H1 (cell line): ENCODE measurements at regions not wholly inside any gene's neighbourhood (a gene's known extent, or its start where the extent isn't known, plus 50 kb on each side); places are given as distances from the start of the nearest gene placed in this dataset.

ENCODE experiments used
- CTCF ChIA-PET: fragments of 300-600 bp; sonication (Branson Sonifier 250); formaldehyde crosslinking; loops from one replicate; lab custom pipeline; 2021; ENCODE audit not compliant: partially characterized antibody; lab: Charles Lee
- POLR2A ChIA-PET: fragments of 300-600 bp; sonication (Branson Sonifier 250); formaldehyde crosslinking; loops from one replicate; lab custom pipeline; 2021; ENCODE audit warnings: inconsistent platforms; ENCODE audit not compliant: partially characterized antibody; lab: Charles Lee
- DNase-seq, 2 experiments: peaks; one replicate each; pipeline versions ENCODE4 v3.0.0 to v3.0.0-alpha.2; 2010 to 2022; ENCODE audit warnings: low spot score in 2 of 2, low read depth in 1 of 2, mixed read lengths in 1 of 2
- FAIRE-seq: peaks from 2 replicates; lab custom pipeline; 2011; peaks lifted over from hg19 to GRCh38; lab: Jason Lieb, UNC
- H2AFZ ChIP-seq: 2 replicates; pipeline ENCODE4 v1.8.1; 2012; ENCODE audit warnings: low read length, inconsistent platforms
- H2AK5ac ChIP-seq: 2 replicates; pipeline ENCODE4 v1.6.1; 2013; ENCODE audit warnings: low read depth, low read length
- H2BK120ac ChIP-seq: replicated peaks from 2 replicates; pipeline ENCODE3; 2013; ENCODE audit warnings: low read depth, low read length, inconsistent platforms
- H2BK12ac ChIP-seq: 2 replicates; pipeline ENCODE4 v1.6.1; 2013; ENCODE audit warnings: low read depth, low read length
- H2BK15ac ChIP-seq: 2 replicates; pipeline ENCODE4 v1.6.1; 2013; ENCODE audit warnings: low read length
- H2BK20ac ChIP-seq: 2 replicates; pipeline ENCODE4 v1.6.1; 2013; ENCODE audit warnings: low read length
- H2BK5ac ChIP-seq: 2 replicates; pipeline ENCODE4 v1.6.1; 2013; ENCODE audit warnings: low read depth, low read length
- H3K14ac ChIP-seq: 2 replicates; pipeline ENCODE4 v1.6.1; 2013; ENCODE audit warnings: inconsistent platforms; ENCODE audit not compliant: insufficient read length
- H3K18ac ChIP-seq: 2 replicates; pipeline ENCODE4 v1.6.1; 2013; ENCODE audit warnings: low read length; ENCODE audit errors: extremely low read depth
- H3K23ac ChIP-seq: 2 replicates; pipeline ENCODE4 v1.6.1; 2013; ENCODE audit warnings: inconsistent platforms; ENCODE audit not compliant: insufficient read length
- H3K23me2 ChIP-seq: 2 replicates; pipeline ENCODE4 v1.6.1; 2013; ENCODE audit warnings: low read depth, low read length
- H3K27ac ChIP-seq: 2 replicates; pipeline ENCODE4 v1.6.1; 2011; ENCODE audit warnings: low read depth, low read length, inconsistent platforms
- H3K27me3 ChIP-seq, 4 experiments: replicated peaks in 1 of 4; 1 replicate in 1 of 4; 2 replicates in 3 of 4; pipeline versions ENCODE4 v1.6.1 to v1.8.1; 2011 to 2013; ENCODE audit warnings: low read length in 3 of 4, mild to moderate bottlenecking in 3 of 4, inconsistent platforms in 2 of 4, mixed read lengths in 2 of 4, moderate library complexity in 1 of 4; ENCODE audit not compliant: control insufficient read depth in 3 of 4, insufficient read depth in 3 of 4; ENCODE audit errors: extremely low read depth in 1 of 4
- H3K36me3 ChIP-seq, 4 experiments: 2 replicates each; pipeline versions ENCODE4 v1.6.1 to v1.8.1; 2011 to 2013; ENCODE audit warnings: mild to moderate bottlenecking in 4 of 4, low read length in 3 of 4, moderate library complexity in 2 of 4, control low read depth in 1 of 4, inconsistent platforms in 1 of 4; ENCODE audit not compliant: insufficient read depth in 4 of 4, control insufficient read depth in 2 of 4
- H3K4ac ChIP-seq: replicated peaks from 2 replicates; pipeline ENCODE3; 2013; ENCODE audit warnings: low read length, low read depth, mixed read lengths, inconsistent platforms; ENCODE audit not compliant: insufficient read length
- H3K4me1 ChIP-seq, 4 experiments: replicated peaks in 1 of 4; 1 replicate in 1 of 4; 2 replicates in 3 of 4; pipeline versions ENCODE4 v1.6.1 to v1.8.1; 2011 to 2013; ENCODE audit warnings: low read length in 3 of 4, inconsistent platforms in 2 of 4, mixed read lengths in 1 of 4; ENCODE audit not compliant: insufficient read depth in 4 of 4, control insufficient read depth in 3 of 4
- H3K4me2 ChIP-seq, 2 experiments: 2 replicates each; pipeline versions ENCODE4 v1.6.1 to v1.8.1; 2011 to 2013; ENCODE audit warnings: low read depth in 2 of 2, low read length in 2 of 2, control low read depth in 1 of 2, inconsistent platforms in 1 of 2, mild to moderate bottlenecking in 1 of 2; ENCODE audit not compliant: insufficient read depth in 1 of 2
- H3K4me3 ChIP-seq, 4 experiments: fragments of 200-600, 300-600 bp in 1 of 4; sonication (generic), shearing (Covaris generic), sonication (Bioruptor Twin) in 1 of 4; 2 replicates each; pipeline versions ENCODE4 v1.5.1 to v1.8.1; 2011 to 2016; ENCODE audit warnings: low read length in 4 of 4, low read depth in 3 of 4, control low read depth in 2 of 4, inconsistent platforms in 2 of 4, mild to moderate bottlenecking in 2 of 4, mixed read lengths in 1 of 4, moderate library complexity in 1 of 4; ENCODE audit not compliant: insufficient read depth in 2 of 4; ENCODE audit errors: extremely low read depth in 1 of 4
- H3K56ac ChIP-seq: replicated peaks from 2 replicates; pipeline ENCODE3; 2013; ENCODE audit warnings: low read depth, mild to moderate bottlenecking, mixed read lengths, low read length, inconsistent platforms; ENCODE audit not compliant: insufficient read length
- H3K79me1 ChIP-seq: 2 replicates; pipeline ENCODE4 v1.6.1; 2013; ENCODE audit warnings: low read depth, low read length, control low read depth
- H3K79me2 ChIP-seq, 2 experiments: 2 replicates each; pipeline versions ENCODE4 v1.6.1 to v1.8.1; 2012 to 2013; ENCODE audit warnings: low read length in 2 of 2, mild to moderate bottlenecking in 2 of 2, inconsistent platforms in 1 of 2; ENCODE audit not compliant: insufficient read depth in 2 of 2, control insufficient read depth in 1 of 2
- H3K9ac ChIP-seq, 4 experiments: replicated peaks in 1 of 4; 1 replicate in 1 of 4; 2 replicates in 3 of 4; pipeline versions ENCODE4 v1.6.1 to v1.8.1; 2011 to 2013; ENCODE audit warnings: low read depth in 3 of 4, low read length in 3 of 4, control low read depth in 2 of 4, mild to moderate bottlenecking in 2 of 4, moderate library complexity in 2 of 4, inconsistent platforms in 1 of 4; ENCODE audit errors: extremely low read depth in 1 of 4
- H3K9me3 ChIP-seq, 2 experiments: 2 replicates each; pipeline versions ENCODE4 v1.6.1 to v1.8.1; 2012 to 2013; ENCODE audit warnings: mild to moderate bottlenecking in 2 of 2, moderate library complexity in 2 of 2, control low read depth in 1 of 2, inconsistent platforms in 1 of 2, low read depth in 1 of 2, low read length in 1 of 2, mixed read lengths in 1 of 2; ENCODE audit not compliant: insufficient read depth in 2 of 2
- H4K20me1 ChIP-seq, 2 experiments: replicated peaks in 1 of 2; 2 replicates each; pipeline versions ENCODE3 to v1.8.1; 2011 to 2013; ENCODE audit warnings: inconsistent platforms in 2 of 2, low read length in 2 of 2, mild to moderate bottlenecking in 1 of 2; ENCODE audit not compliant: insufficient read depth in 2 of 2, control insufficient read depth in 1 of 2
- H4K5ac ChIP-seq: 2 replicates; pipeline ENCODE4 v1.6.1; 2013; ENCODE audit warnings: low read length, low read depth, mixed read lengths, inconsistent platforms; ENCODE audit not compliant: insufficient read length
- H4K8ac ChIP-seq: 2 replicates; pipeline ENCODE4 v1.8.0; 2013; ENCODE audit warnings: mild to moderate bottlenecking, moderate library complexity, low read length, inconsistent platforms; ENCODE audit not compliant: insufficient read depth; ENCODE audit errors: extremely low read depth
- H4K91ac ChIP-seq: replicated peaks from 2 replicates; pipeline ENCODE3; 2013; ENCODE audit warnings: low read length, mixed read lengths, inconsistent platforms; ENCODE audit not compliant: insufficient read length
- CHD2 ChIP-seq: IDR thresholded peaks from 2 replicates; pipeline ENCODE4 v1.6.1; 2012; ENCODE audit warnings: low read length, improper control_type of control experiment
- EP300 ChIP-seq, 2 experiments: IDR thresholded peaks; 1 replicate in 1 of 2; 2 replicates in 1 of 2; pipeline ENCODE4 v1.6.1; 2011 to 2012; ENCODE audit warnings: low read depth in 2 of 2, low read length in 2 of 2, mild to moderate bottlenecking in 2 of 2, borderline replicate concordance in 1 of 2, inconsistent platforms in 1 of 2, moderate library complexity in 1 of 2
- FOSL1 ChIP-seq: IDR thresholded peaks from 2 replicates; pipeline ENCODE4 v1.6.1; 2011; ENCODE audit warnings: mild to moderate bottlenecking, low read depth, low read length, moderate library complexity; ENCODE audit not compliant: insufficient read depth
- KDM1A ChIP-seq: fragments of 200-600, 300-600 bp; sonication (generic); IDR thresholded peaks from 2 replicates; pipeline ENCODE4 v1.7.1; 2016; ENCODE audit warnings: mild to moderate bottlenecking, low read length, borderline replicate concordance
- KDM5A ChIP-seq: fragments of 200-600 bp; IDR thresholded peaks from 2 replicates; pipeline ENCODE4 v1.7.1; 2012; ENCODE audit warnings: mild to moderate bottlenecking, low read length, inconsistent platforms, mixed read lengths
- POLR2A ChIP-seq, 2 experiments: IDR thresholded peaks; 1 replicate in 1 of 2; 2 replicates in 1 of 2; pipeline ENCODE4 v1.6.1; 2011; ENCODE audit warnings: low read depth in 2 of 2, low read length in 2 of 2, mild to moderate bottlenecking in 2 of 2; ENCODE audit errors: control extremely low read depth in 1 of 2
- POLR2AphosphoS5 ChIP-seq: IDR thresholded peaks from 2 replicates; pipeline ENCODE4 v1.6.1; 2011; ENCODE audit warnings: low read depth, low read length
- RAD21 ChIP-seq, 2 experiments: IDR thresholded peaks in 1 of 2; conservative IDR thresholded peaks in 1 of 2; 2 replicates each; pipeline ENCODE4 v1.6.1; 2011; ENCODE audit warnings: low read depth in 2 of 2, low read length in 2 of 2, improper control_type of control experiment in 1 of 2, inconsistent platforms in 1 of 2, mild to moderate bottlenecking in 1 of 2, moderate library complexity in 1 of 2
- RBBP5 ChIP-seq: IDR thresholded peaks from 2 replicates; pipeline ENCODE4 v1.7.1; 2012; ENCODE audit warnings: low read depth, mild to moderate bottlenecking, inconsistent platforms, low read length, moderate library complexity, borderline replicate concordance
- SAP30 ChIP-seq: fragments of 300-600 bp; sonication (generic); IDR thresholded peaks from 2 replicates; pipeline ENCODE4 v1.7.1; 2012; ENCODE audit warnings: low read length, moderate library complexity, mild to moderate bottlenecking, inconsistent platforms; ENCODE audit not compliant: insufficient read depth, insufficient replicate concordance
- SP2 ChIP-seq: IDR thresholded peaks from 2 replicates; pipeline ENCODE4 v1.6.1; 2012; ENCODE audit warnings: mild to moderate bottlenecking, low read length, inconsistent platforms
- TBP ChIP-seq: IDR thresholded peaks from 2 replicates; pipeline ENCODE4 v1.6.1; 2011; ENCODE audit warnings: low read depth, low read length, improper control_type of control experiment
- YY1 ChIP-seq: IDR thresholded peaks from 2 replicates; pipeline ENCODE4 v1.6.1; 2011; ENCODE audit warnings: low read depth, mild to moderate bottlenecking, low read length
- WGBS, 2 experiments: shearing (Covaris generic) in 1 of 2; methylation state at CpG; one replicate each; pipeline versions ENCODE4 v1.1.6 to v1.1.7; 2013 to 2015; ENCODE audit warnings: low lambda C conversion rate in 2 of 2, mixed read lengths in 2 of 2, inconsistent platforms in 1 of 2, low coverage in 1 of 2, missing lambda C conversion rate in 1 of 2; ENCODE audit not compliant: insufficient replicate concordance in 2 of 2, insufficient coverage in 1 of 2, insufficient read length in 1 of 2; ENCODE audit errors: extremely low coverage in 1 of 2, missing lambda C conversion rate in 1 of 2; 5-methylcytosine and 5-hydroxymethylcytosine counted together

DNA sequence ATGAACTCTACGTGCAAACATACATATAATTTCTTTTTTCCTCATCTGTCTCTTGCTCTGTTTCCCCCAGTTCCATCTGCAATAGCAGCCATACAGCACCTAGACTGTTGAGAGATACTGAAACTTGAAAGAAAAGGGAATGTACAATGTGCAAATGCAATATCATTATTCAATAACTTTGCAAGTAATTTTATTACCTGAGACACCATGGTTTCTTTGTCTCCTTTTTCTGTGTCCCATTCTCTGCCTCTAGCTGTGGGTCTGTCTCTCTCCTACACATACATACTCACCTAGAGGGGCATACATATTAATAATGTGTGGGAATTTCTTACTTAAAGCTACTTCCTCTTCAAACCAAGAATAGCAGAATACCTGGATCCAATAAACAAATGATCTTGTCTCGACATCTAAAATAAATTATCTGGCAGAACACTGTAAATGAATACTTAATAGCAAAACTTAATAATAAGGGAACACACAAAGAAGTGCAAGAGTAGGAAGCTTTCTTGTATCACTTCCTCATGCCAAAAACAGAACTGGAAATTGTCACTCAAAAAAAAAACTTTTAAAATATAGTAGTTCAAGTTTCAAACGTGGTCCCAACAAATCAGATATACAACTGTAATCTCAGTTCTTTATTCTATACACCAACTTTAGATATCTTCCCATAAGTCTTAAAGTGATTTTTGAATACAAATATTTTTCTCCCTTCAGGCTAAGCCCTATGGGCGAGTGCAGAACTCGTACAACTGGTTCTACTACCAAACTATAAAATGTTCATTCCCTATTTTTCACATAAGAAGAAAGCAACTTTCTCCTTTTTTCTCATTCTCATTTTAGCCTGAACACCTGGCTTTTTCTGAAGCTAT lies 194.6 kb downstream of the NRIP1 start:
- Histone ChIP-seq H3K27me3 (no peaks in the 10 kb centered on the region), H4K5ac (no peak overlapping the region), H3K14ac (no peak overlapping the region), H4K91ac (no peak overlapping the region), H3K56ac (no peak overlapping the region), H4K20me1 (no peaks in the 10 kb centered on the region), H2BK20ac (no peak overlapping the region), H3K9ac (no peak overlapping the region), H3K9me3 (no peaks in the 10 kb centered on the region), H2AFZ (no peak overlapping the region), H2BK5ac (no peak overlapping the region), H3K18ac (no peak overlapping the region), H2BK15ac (no peak overlapping the region), H3K79me2 (no peaks in the 10 kb centered on the region), H2BK12ac (no peak overlapping the region), H3K4me1 (0 out of 7 replicates have a peak, but pooled peaks cover 0 to 2% (median 0%) of the 10 kb centered on the region in 4 experiments), H3K23ac (no peak overlapping the region), H2AK5ac (no peak overlapping the region), H3K36me3 (no peaks in the 10 kb centered on the region), H3K4me2 (no peak overlapping the region), H3K23me2 (no peaks in the 10 kb centered on the region), H4K8ac (no peak overlapping the region), H2BK120ac (no peak overlapping the region), H3K4ac (no peak overlapping the region), H3K4me3 (no peak overlapping the region), H3K27ac (no peak overlapping the region), H3K79me1 (no peaks in the 10 kb centered on the region)
- DNase-seq (no peak), FAIRE-seq (no peak)
- ChIA-PET CTCF (no interaction called here), POLR2A (no interaction called here)
- 88% methylated on average over 5 of the region's 5 CpGs; no CpG with 5 or more reads in 1 of the 2 experiments for WGBS, 2 experiments
- TF ChIP-seq FOSL1 (no peak), RAD21 (IDR thresholded peaks at IDR 0.05 in 1 of 2, conservative IDR thresholded peaks at IDR 0.05 in 1 of 2; ENCODE audit: low read depth in 2 of 2, low read length in 2 of 2) (no peak), POLR2AphosphoS5 (no peak), SP2 (no peak), KDM5A (no peak), TBP (no peak), POLR2A (IDR thresholded peaks at IDR 0.05; ENCODE audit: control extremely low read depth in 1 of 2, low read depth in 2 of 2, low read length in 2 of 2) (no peak), CHD2 (no peak), YY1 (no peak), RBBP5 (no peak), SAP30 (no peak), KDM1A (no peak), EP300 (IDR thresholded peaks at IDR 0.05; ENCODE audit: borderline replicate concordance in 1 of 2, low read depth in 2 of 2, low read length in 2 of 2) (no peak)
